GM23248 (cell line): ENCODE measurements at regions not wholly inside any gene's neighbourhood (a gene's known extent, or its start where the extent isn't known, plus 50 kb on each side); places are given as distances from the start of the nearest gene placed in this dataset.

Source experiments
- DNase-seq: peaks from one replicate; pipeline ENCODE4 v3.0.0-alpha.2; 2015
- H2AFZ ChIP-seq: fragments of 200-600 bp; sonication (generic); 2 replicates; pipeline ENCODE4 v1.6.1; 2016; ENCODE audit warnings: antibody characterized with exemption
- H3F3A ChIP-seq: fragments of 200-600 bp; sonication (generic); 2 replicates; pipeline ENCODE4 v1.6.1; 2016; ENCODE audit warnings: mild to moderate bottlenecking, antibody characterized with exemption, mixed run types; ENCODE audit not compliant: insufficient read depth
- H3K27ac ChIP-seq: fragments of 200-600 bp; sonication (generic); 2 replicates; pipeline ENCODE4 v1.5.1; 2016; ENCODE audit warnings: mild to moderate bottlenecking
- H3K27me3 ChIP-seq: fragments of 200-600 bp; sonication (generic); replicated peaks from 2 replicates; pipeline ENCODE4 v1.6.1; 2016; ENCODE audit warnings: mild to moderate bottlenecking; ENCODE audit not compliant: insufficient read depth
- H3K36me3 ChIP-seq: fragments of 200-600 bp; sonication (generic); 2 replicates; pipeline ENCODE4 v1.6.1; 2016; ENCODE audit warnings: low read depth, mild to moderate bottlenecking
- H3K4me1 ChIP-seq: fragments of 200-600 bp; sonication (generic); 2 replicates; pipeline ENCODE4 v1.6.1; 2016; ENCODE audit warnings: mild to moderate bottlenecking; ENCODE audit not compliant: insufficient read depth
- H3K4me2 ChIP-seq: fragments of 200-600 bp; sonication (generic); one replicate; pipeline ENCODE4 v1.6.1; 2016; ENCODE audit warnings: mild to moderate bottlenecking; ENCODE audit not compliant: unreplicated experiment
- H3K4me3 ChIP-seq: fragments of 200-600 bp; sonication (generic); 2 replicates; pipeline ENCODE4 v1.5.1; 2016; ENCODE audit warnings: mild to moderate bottlenecking
- H3K79me2 ChIP-seq: fragments of 200-600 bp; sonication (generic); 2 replicates; pipeline ENCODE4 v1.6.1; 2016; ENCODE audit warnings: mild to moderate bottlenecking; ENCODE audit not compliant: insufficient read depth
- H3K9ac ChIP-seq: fragments of 200-600 bp; sonication (generic); 2 replicates; pipeline ENCODE4 v1.6.1; 2016; ENCODE audit warnings: mild to moderate bottlenecking
- H3K9me2 ChIP-seq: fragments of 200-600 bp; sonication (generic); 2 replicates; pipeline ENCODE4 v1.6.1; 2016; ENCODE audit warnings: mixed run types, mild to moderate bottlenecking, moderate library complexity; ENCODE audit not compliant: insufficient read depth
- H3K9me3 ChIP-seq: fragments of 200-600 bp; sonication (generic); one replicate; pipeline ENCODE4 v1.6.1; 2017; ENCODE audit warnings: low read depth
- H4K20me1 ChIP-seq: fragments of 200-600 bp; sonication (generic); 2 replicates; pipeline ENCODE4 v1.6.0; 2016; ENCODE audit not compliant: insufficient read depth
- EZH2 ChIP-seq: fragments of 200-600 bp; sonication (generic); IDR thresholded peaks from 2 replicates; pipeline ENCODE4 v1.6.1; 2018; ENCODE audit warnings: antibody characterized with exemption, mild to moderate bottlenecking; ENCODE audit not compliant: insufficient read depth, poor library complexity, severe bottlenecking
- EZH2phosphoT487 ChIP-seq: fragments of 200-600 bp; sonication (generic); IDR thresholded peaks from 2 replicates; pipeline ENCODE4 v1.6.1; 2018; ENCODE audit warnings: antibody characterized with exemption, moderate library complexity, mild to moderate bottlenecking, low read depth; ENCODE audit not compliant: insufficient read depth
- WGBS, 2 experiments: methylation state at CpG; one replicate each; pipeline ENCODE4 v1.1.6; 2015 to 2017; ENCODE audit warnings: low lambda C conversion rate in 2 of 2, low coverage in 1 of 2; ENCODE audit errors: missing lambda C conversion rate in 2 of 2; 5-methylcytosine and 5-hydroxymethylcytosine counted together
- in situ Hi-C: fragments of 300-500 bp; cut with MboI; formaldehyde crosslinking; loops from 2 replicates; pipeline ENCODE4 v1.15.0; 2020

DNA sequence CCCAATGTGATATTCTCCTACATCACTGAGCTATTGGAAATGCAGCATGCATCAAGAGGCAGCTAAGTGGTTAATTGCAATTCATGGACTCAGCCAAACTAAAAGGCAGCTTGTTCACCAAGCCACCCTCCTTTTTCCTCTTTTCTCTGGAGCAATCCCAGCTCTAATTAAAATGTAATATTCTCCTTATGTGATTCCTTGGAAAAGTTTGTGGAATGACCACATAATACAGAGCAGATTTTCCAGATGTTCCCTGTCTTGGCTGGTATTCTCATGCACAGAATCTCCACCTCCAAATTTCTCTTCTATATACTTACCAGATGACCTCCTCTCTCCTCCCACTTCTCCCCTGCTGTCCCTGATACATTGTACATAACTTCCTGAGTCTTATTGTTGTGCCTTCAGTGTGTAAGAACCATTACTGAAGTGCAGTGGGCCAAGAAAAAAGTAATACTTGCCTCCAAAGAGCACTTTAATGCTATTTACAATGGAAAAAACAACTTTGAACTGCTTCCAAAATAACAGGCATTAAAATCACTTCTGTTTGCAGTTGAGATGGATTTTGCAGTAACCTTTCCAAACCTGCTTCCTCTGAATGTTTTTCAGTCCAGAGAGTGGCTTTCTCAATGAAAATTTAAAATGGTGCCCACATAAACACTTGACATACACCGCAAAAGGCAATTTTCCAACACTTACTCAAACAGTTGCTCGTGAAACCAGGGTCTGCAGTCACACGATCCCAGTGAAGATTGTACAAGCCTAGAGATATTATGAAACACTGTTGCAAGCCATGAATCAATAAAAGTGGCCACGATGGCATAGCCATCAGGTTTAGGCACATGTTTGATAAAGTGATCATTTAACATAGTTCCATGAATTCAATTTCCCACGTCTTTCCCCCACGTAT lies 258.0 kb downstream of the MTX2 start:
- TF ChIP-seq EZH2phosphoT487 = no peak
- no peak for TF ChIP-seq EZH2

GRCh38 chr2:176531608-176532007 lies 262.4 kb downstream of the MTX2 start:
- Histone ChIP-seq H3K79me2 (no peaks in the 10 kb centered on the region), H3K4me3 (no peak overlapping the region), H3K9ac (no peak overlapping the region), H3K4me2 (no peak overlapping the region), H2AFZ (no peak overlapping the region), H3K27ac (no peak overlapping the region), H4K20me1 (no peaks in the 10 kb centered on the region), H3K9me3 (no peaks in the 10 kb centered on the region), H3K9me2 (no peaks in the 10 kb centered on the region), H3K36me3 (no peaks in the 10 kb centered on the region), H3K4me1 (peaks cover 37% of the 10 kb centered on the region), H3K27me3 (no peaks in the 10 kb centered on the region), H3F3A (peaks cover 34% of the 10 kb centered on the region)
- in situ Hi-C loops = no loop called here
- no peak for DNase-seq
- no peak for TF ChIP-seq EZH2phosphoT487
- WGBS, 2 experiments = 90 to 91% methylated on average over 4 of the region's 4 CpGs

More for the DNA sequence above, 258.0 kb downstream of the MTX2 start:
- in situ Hi-C loops = no loop called here
- H3K27ac ChIP-seq = no peak overlapping the region
- no peaks in the 10 kb centered on the region for H3K9me2 ChIP-seq
- H3K4me1 ChIP-seq = peaks cover 8% of the 10 kb centered on the region
- no peaks in the 10 kb centered on the region for H4K20me1 ChIP-seq
- no peaks in the 10 kb centered on the region for H3K79me2 ChIP-seq
- WGBS, 2 experiments = 35 to 40% methylated on average over 6 of the region's 6 CpGs
- H3K4me3 ChIP-seq = no peak overlapping the region
- DNase-seq = peak; percentile 27
- no peaks in the 10 kb centered on the region for H3F3A ChIP-seq
- peak overlapping the region; percentile 51 for H2AFZ ChIP-seq
- H3K9me3 ChIP-seq = no peaks in the 10 kb centered on the region
- no peaks in the 10 kb centered on the region for H3K36me3 ChIP-seq
- H3K27me3 ChIP-seq = no peaks in the 10 kb centered on the region
- H3K4me2 ChIP-seq = no peak overlapping the region
- H3K9ac ChIP-seq = no peak overlapping the region

DNA sequence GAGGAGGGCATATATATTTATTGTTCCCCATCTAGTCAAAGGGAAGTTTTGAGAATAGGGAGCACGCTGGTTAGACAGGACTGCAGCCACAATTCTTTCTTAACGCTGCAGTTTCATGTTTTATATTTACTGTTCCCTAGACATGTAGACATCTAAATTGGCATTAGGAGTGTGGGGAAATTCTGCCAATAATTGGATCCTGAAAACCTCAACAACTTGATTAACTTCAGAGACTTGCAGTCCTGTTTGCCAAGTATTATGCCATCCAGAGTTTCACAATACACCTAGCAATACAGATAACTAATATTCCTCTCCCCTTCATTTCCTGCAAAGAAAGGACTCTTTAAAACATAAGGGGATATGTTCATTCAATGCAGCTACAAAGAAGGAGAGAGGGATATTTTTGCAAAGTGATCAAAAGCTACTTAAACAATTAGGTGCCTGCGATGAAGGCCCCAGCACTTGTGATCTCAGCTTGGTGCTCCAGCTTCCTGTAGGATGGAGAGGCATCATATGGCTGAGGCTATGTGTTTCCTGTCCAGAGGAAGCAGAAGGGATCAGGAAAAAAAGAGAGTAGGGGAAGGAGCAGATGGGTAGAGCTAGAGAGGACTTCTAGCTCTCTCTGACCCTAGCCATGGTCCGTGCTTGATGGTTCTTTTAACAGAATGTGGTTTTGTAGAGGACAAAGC lies 264.4 kb downstream of the MTX2 start:
- DNase-seq = peak; percentile 26
- no peaks in the 10 kb centered on the region for H3K27me3 ChIP-seq
- no peak overlapping the region for H3K27ac ChIP-seq
- H3K36me3 ChIP-seq = no peaks in the 10 kb centered on the region
- WGBS, 2 experiments = 86 to 90% methylated on average over 4 of the region's 4 CpGs
- TF ChIP-seq EZH2 (no peak), EZH2phosphoT487 (no peak)
- H3K9me3 ChIP-seq = no peaks in the 10 kb centered on the region
- in situ Hi-C loops = no loop called here
- H3K9me2 ChIP-seq = no peaks in the 10 kb centered on the region
- H3K4me3 ChIP-seq = no peak overlapping the region
- H3K4me1 ChIP-seq = peaks cover 35% of the 10 kb centered on the region
- H3K4me2 ChIP-seq = no peak overlapping the region
- H3F3A ChIP-seq = peaks cover 38% of the 10 kb centered on the region
- H3K79me2 ChIP-seq = no peaks in the 10 kb centered on the region
- H4K20me1 ChIP-seq = no peaks in the 10 kb centered on the region
- no peak overlapping the region for H3K9ac ChIP-seq
- no peak overlapping the region for H2AFZ ChIP-seq

DNA sequence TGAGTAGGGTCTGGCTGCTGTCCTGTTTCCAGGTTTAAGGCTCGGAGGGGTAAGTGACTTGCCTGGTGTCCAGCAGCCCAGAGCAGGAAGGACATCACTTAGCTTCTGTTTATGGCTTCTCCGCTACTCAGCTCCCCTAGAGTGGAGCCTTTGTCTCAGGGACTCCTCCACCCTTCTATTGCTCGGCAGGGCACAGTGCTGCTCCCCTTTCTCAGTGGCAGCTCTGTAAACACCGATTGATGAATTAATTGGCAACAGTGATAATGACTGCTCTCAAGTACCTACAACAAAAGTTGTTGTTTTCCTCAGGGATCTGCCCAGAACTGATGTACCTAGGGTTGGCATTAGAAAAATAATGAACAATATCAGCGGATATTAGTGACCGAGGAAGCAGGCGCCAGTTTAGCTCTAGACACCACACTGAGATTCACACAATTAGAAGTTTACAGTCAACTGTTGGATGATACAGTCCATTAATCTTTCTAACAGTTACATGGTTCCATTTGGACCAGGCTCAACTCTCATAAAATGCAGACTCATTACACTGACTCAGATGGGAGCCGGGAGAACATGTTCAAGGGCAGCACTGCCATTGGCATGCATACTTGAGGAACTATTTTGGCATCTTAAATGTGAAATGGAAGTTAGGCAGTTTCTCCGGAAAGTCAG lies 265.7 kb downstream of the MTX2 start:
- DNase-seq = peak; percentile 96
- Histone ChIP-seq H3K9me2 (no peaks in the 10 kb centered on the region), H3K27me3 (no peaks in the 10 kb centered on the region), H3K9ac (peak overlapping the region; percentile 63), H3F3A (peaks cover 38% of the 10 kb centered on the region), H3K4me3 (peak overlapping the region; percentile 60), H4K20me1 (no peaks in the 10 kb centered on the region), H3K27ac (peak overlapping the region; percentile 90), H2AFZ (peak overlapping the region; percentile 58), H3K9me3 (no peaks in the 10 kb centered on the region), H3K79me2 (no peaks in the 10 kb centered on the region), H3K4me1 (peaks cover 35% of the 10 kb centered on the region), H3K4me2 (peak overlapping the region; percentile 84), H3K36me3 (no peaks in the 10 kb centered on the region)
- 20 to 21% methylated on average over 9 of the region's 9 CpGs for WGBS, 2 experiments
- TF ChIP-seq EZH2phosphoT487 = no peak
- in situ Hi-C loops = no loop called here
